HFFc6 (cell line): ENCODE measurements at regions not wholly inside any gene's neighbourhood (a gene's known extent, or its start where the extent isn't known, plus 50 kb on each side); places are given as distances from the start of the nearest gene placed in this dataset.
A peak's percentile ranks its signal among the peaks of the same experiment; 100 is the strongest.

Experiments
- DNase-seq: peaks from one replicate; pipeline ENCODE4 v3.0.0-alpha.2; 2018
- H3K27ac Mint-ChIP-seq: 2 replicates; pipeline ENCODE4 v1.8.0; 2020; ENCODE audit warnings: mild to moderate bottlenecking, mixed read lengths
- H3K27me3 Mint-ChIP-seq: 2 replicates; pipeline ENCODE4 v1.8.0; 2021; ENCODE audit warnings: mild to moderate bottlenecking, moderate library complexity, mixed read lengths; ENCODE audit not compliant: insufficient read depth
- H3K36me3 Mint-ChIP-seq: 2 replicates; pipeline ENCODE4 v1.8.0; 2021; ENCODE audit warnings: low read depth, mixed read lengths
- H3K4me1 Mint-ChIP-seq: 2 replicates; pipeline ENCODE4 v1.8.0; 2020; ENCODE audit warnings: low read depth, mixed read lengths
- H3K4me3 Mint-ChIP-seq: 2 replicates; pipeline ENCODE4 v1.8.0; 2020; ENCODE audit warnings: mild to moderate bottlenecking, moderate library complexity, mixed read lengths
- H3K9me3 Mint-ChIP-seq: 2 replicates; pipeline ENCODE4 v1.8.0; 2020; ENCODE audit warnings: mild to moderate bottlenecking, mixed read lengths
- TF ChIP-seq, protein P1 (sequence below): fragments of 200-600 bp; sonication (generic); IDR thresholded peaks from 2 replicates; pipeline ENCODE4 v1.5.0; 2021; ENCODE audit warnings: antibody characterized with exemption, mild to moderate bottlenecking

DNA sequence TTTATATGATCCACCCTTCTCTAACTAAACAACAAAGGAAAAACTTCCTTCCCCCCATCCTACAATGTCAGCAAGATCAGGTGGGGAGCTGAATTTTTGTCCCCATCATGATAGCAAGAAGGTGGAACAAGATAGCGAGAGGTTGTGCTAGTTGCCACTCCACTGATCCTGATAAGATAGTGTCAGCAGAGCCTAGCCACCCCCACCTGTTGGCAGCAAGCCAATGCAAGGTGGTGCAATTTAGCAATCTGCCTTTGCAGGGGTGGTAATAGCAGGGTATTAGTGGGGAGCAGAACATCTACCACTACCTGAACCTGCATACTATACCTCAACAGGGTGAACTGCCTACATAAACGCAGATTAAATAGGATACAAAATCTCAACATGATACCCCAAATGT is 80.2 kb upstream of the MAMLD1 start:
- Mint-ChIP-seq H3K27ac (no peak overlapping the region), H3K9me3 (no peaks in the 10 kb centered on the region), H3K36me3 (no peaks in the 10 kb centered on the region), H3K4me3 (no peak overlapping the region), H3K27me3 (peaks cover 8% of the 10 kb centered on the region; the same call in 1 of the 2 replicates), H3K4me1 (no peaks in the 10 kb centered on the region)
- no peak for DNase-seq
- TF ChIP-seq, protein P1, sequence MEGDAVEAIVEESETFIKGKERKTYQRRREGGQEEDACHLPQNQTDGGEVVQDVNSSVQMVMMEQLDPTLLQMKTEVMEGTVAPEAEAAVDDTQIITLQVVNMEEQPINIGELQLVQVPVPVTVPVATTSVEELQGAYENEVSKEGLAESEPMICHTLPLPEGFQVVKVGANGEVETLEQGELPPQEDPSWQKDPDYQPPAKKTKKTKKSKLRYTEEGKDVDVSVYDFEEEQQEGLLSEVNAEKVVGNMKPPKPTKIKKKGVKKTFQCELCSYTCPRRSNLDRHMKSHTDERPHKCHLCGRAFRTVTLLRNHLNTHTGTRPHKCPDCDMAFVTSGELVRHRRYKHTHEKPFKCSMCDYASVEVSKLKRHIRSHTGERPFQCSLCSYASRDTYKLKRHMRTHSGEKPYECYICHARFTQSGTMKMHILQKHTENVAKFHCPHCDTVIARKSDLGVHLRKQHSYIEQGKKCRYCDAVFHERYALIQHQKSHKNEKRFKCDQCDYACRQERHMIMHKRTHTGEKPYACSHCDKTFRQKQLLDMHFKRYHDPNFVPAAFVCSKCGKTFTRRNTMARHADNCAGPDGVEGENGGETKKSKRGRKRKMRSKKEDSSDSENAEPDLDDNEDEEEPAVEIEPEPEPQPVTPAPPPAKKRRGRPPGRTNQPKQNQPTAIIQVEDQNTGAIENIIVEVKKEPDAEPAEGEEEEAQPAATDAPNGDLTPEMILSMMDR, result no peak

GRCh38 chrX:150291014-150291413 is 72.1 kb upstream of the MAMLD1 start:
- Mint-ChIP-seq H3K9me3 (no peaks in the 10 kb centered on the region), H3K36me3 (no peaks in the 10 kb centered on the region), H3K4me1 (no peaks in the 10 kb centered on the region), H3K4me3 (no peak overlapping the region), H3K27ac (no peak overlapping the region), H3K27me3 (no peaks in the 10 kb centered on the region)
- DNase-seq, result no peak
- TF ChIP-seq, protein P1, result no peak

DNA sequence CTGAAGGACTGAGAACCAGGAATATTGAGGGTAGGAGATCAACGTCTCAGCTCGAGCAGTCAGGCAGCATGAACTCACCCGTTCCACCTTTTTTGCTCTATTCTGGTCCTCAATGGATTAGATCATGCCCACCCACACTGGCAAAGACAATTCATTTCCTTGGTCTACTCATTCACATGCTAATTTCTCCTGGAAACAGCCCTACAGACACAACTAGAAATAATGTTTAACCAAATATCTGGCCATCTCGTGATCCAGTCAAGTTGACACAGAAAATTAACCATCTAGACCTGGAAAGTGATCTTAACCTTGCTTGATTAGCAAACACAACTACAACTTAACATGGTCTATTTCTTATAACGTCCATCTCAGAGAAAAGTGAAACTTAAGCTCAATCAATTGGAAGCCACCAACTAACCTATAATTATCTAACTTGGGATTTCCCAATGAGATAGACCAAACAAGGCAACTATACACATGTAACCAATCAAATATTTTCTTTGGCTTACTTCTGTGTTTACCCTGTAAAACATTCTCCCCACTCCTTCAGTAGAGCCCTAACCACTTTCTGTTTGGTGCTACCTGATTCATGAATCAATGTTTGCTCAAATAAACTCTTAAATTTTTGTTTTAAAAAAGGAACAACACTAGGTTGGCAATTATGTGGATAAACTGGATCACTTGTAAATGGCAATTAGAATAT is 69.7 kb upstream of the MAMLD1 start:
- Mint-ChIP-seq H3K9me3 (no peaks in the 10 kb centered on the region), H3K4me1 (peaks cover 2% of the 10 kb centered on the region), H3K27me3 (no peaks in the 10 kb centered on the region), H3K27ac (no peak overlapping the region), H3K4me3 (no peak overlapping the region), H3K36me3 (no peaks in the 10 kb centered on the region)
- DNase-seq, result no peak
- TF ChIP-seq, protein P1, result no peak

DNA sequence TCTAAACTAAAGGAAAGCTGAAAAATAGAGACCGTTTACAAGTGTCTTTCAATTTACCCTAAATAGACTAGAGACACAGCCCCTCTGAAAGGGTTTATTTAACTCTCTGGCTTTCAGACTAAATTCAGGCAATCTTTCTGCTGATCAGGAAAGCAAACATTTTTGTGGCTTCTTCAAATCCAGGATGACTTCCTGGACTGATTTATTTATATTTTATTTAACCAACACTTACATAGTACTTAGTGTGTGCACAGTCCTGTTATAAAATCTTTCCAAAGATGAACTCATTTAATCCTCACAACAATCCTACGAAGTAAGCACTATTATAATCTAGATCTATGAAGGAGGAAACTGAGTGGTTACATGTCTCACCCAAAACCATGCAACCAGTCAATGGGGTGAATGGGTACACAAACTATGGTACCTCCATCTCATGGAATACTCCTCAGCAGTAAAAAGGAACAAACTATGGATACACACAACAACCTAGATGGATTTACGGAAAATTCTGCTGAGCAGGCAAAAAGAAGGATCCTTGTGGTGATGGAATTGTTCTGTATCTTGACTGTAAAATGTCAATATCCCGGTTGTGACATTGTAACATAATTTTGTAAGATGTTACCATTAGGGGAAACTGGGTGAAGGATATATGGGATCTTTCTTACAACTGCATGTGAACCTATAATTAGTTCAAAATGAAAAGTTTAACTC is 64.1 kb upstream of the MAMLD1 start:
- TF ChIP-seq, protein P1, result no peak
- peaks cover 10% of the 10 kb centered on the region for H3K4me1 Mint-ChIP-seq
- peaks cover 2% of the 10 kb centered on the region; the same call in 1 of the 2 replicates for H3K27me3 Mint-ChIP-seq
- no peak overlapping the region; the same call in 1 of the 2 replicates for H3K27ac Mint-ChIP-seq
- H3K36me3 Mint-ChIP-seq, result no peaks in the 10 kb centered on the region
- no peaks in the 10 kb centered on the region for H3K9me3 Mint-ChIP-seq
- DNase-seq, result peak; percentile 1
- H3K4me3 Mint-ChIP-seq, result no peak overlapping the region

DNA sequence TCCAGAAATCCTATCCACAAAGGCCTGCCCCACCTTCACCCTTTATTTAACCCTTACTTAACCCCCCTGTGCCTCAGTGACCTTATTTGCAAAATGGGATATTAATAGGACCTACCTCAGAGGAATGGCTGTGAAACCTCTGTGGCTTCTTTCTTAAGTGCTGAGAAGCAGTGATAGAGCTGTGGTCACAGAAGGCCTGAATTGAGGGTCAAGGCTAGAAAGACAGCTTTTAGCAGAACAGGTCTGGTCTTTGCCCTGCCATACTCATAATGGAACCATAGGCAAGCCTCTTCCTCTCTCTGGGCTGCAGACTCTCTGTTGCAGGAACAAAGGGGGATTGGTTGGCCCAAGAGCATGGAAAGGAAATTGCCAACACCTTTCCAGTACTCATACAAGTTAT is 63.5 kb upstream of the MAMLD1 start:
- peaks cover 2% of the 10 kb centered on the region; the same call in 1 of the 2 replicates for H3K27me3 Mint-ChIP-seq
- TF ChIP-seq, protein P1, result no peak
- peaks cover 10% of the 10 kb centered on the region for H3K4me1 Mint-ChIP-seq
- H3K36me3 Mint-ChIP-seq, result no peaks in the 10 kb centered on the region
- no peaks in the 10 kb centered on the region for H3K9me3 Mint-ChIP-seq
- H3K4me3 Mint-ChIP-seq, result no peak overlapping the region
- H3K27ac Mint-ChIP-seq, result no peak overlapping the region
- no peak for DNase-seq
